ENCODE measurements at regions not wholly inside any gene's neighbourhood (a gene's known extent, or its start where the extent isn't known, plus 50 kb on each side); places are given as distances from the start of the nearest gene placed in this dataset.
"Not testable (repeated sequence)": the region's sequence is repeated elsewhere in the genome, so short reads cannot be mapped to it uniquely, and the experiment has no call there.

DNA sequence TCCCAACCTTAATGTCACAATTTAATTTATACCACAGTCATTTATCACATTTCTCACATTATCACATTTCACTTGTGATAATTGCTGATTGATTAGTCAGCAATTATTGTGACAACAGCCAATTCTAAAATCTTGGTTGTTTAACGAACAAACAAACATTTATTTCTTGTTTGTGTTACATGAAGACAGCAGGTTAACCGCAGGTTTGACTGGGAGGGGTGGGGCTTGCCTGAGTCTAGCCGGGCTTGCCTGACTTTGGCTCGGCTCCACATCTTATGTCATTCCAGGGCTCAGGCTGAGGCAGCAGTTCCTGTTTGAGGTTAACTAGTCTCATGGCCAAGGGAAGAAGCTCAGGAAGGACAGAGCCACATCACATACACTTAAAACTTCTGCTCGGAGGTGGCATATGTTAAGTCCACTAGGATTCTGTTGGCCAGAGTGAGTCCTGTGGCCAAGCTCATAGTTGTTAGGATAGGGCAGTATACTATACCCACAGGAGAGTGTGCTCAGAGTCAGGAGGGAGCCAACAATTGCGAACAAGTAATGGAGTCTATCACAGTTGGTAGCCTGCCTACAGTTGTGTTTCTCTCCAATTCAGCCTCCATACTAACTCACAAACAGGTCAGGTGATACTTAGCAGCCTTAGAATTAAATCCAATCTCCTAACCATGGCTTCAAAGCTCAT, 90.0 kb upstream of the IFNGR1 start:
- no peak for DNase-seq

GRCh38 chr6:137307163-137307854, 88.1 kb upstream of the IFNGR1 start:
- DNase-seq: no peak

DNA sequence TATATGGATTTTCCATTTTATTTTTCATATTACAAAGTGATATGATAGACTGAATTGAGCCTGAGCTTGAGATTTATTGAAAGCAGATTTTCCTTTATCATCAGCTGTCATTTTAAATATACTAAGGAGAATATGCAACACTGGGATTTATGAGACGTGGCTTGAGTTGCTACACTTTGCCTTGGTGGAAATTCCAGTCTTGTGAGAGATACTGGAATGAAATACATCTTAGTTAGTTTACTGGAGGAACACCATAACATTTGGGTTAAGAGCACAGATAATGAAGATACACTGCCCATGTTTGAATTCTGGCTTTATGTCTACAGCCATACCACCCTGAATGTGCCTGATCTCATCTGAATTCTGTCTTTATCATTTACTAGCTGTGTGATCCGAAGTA, 86.5 kb upstream of the IFNGR1 start:
- no peak for DNase-seq

GRCh38 chr6:137304020-137304780, 85.0 kb upstream of the IFNGR1 start:
- no peak for DNase-seq

DNA sequence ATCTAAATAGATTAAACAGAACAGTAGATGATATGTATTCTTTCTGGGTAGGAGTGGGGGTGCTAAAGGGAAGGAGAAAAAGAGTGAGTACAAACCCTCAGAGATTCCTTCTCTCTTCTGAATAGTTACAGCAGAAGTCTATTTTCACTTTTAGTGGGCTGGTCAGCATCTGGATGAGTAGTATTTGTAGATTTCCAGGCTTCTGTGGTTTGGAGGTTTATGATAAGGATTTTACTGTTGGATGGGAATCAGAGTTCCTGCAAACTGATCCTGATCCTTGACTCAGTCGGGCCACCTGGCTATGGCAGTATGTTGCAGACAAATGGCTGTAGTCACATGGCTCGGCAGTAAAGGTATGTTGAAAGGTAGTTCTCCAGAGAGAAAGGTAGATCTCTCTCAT, 84.3 kb upstream of the IFNGR1 start:
- no peak for DNase-seq

GRCh38 chr6:137299681-137300080, 80.5 kb upstream of the IFNGR1 start:
- DNase-seq: no peak

GRCh38 chr6:137297887-137298286, 78.7 kb upstream of the IFNGR1 start:
- DNase-seq: no peak

- not testable (repeated sequence) for DNase-seq
Measured at GRCh38 chr6:137292326-137292725, 73.1 kb upstream of the IFNGR1 start.

DNA sequence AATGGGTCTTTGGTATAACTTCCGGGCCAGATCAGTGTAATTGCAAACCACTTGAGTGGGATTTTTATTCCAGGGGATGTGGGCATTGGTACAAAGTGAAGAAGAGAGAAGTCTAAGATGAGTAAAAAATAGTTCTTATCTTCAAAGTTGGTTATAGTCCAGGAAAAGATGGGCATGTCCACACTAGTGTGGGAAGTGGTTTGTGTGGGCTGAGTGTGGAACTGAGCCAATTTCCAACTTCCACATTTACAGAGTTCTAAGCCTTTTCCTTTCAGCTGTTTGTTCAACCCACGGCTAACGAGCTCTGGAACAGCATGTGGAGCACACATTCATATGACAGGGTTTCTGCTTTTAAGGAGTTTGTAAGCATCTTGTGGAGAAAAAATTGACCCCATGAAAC, 72.3 kb upstream of the IFNGR1 start:
- DNase-seq: no peak

DNA sequence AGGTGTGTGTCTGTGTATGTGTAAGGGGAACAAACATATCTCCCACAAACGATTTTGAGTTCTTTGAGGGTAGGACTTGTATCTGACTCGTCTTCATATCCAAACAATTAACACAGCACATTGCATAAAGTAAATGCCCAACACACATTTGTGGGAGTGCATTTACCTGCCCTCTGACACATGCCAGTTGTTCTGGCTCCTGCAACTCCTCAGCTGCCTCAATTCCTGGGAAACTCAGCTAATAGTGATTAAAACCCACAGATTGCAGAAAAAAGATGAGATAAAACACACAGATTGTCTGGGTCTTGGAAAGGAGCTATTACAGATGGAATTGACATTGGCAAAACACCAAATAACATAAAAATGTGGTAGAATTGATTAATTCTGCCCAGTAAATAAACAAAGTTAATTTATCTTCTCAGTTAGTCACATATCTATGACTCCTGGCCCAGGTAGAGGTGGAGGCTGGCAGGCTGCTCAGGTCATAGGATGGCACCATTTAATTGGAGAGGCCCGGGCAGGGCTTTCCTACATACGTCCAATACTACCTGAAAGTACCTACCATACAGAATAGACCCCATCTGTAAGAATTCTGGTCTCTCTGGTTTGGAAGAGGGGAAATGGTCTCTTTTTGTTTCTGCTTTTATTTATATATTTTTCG, 71.5 kb upstream of the IFNGR1 start:
- DNase-seq: no peak

- no peak for DNase-seq
Measured at GRCh38 chr6:137286916-137287315, 67.7 kb upstream of the IFNGR1 start.

GRCh38 chr6:137286368-137286767, 67.2 kb upstream of the IFNGR1 start:
- no peak for DNase-seq

- DNase-seq: no peak
Measured at GRCh38 chr6:137284811-137285110, 65.6 kb upstream of the IFNGR1 start.

GRCh38 chr6:137283940-137284810, 65.0 kb upstream of the IFNGR1 start:
- no peak for DNase-seq

DNA sequence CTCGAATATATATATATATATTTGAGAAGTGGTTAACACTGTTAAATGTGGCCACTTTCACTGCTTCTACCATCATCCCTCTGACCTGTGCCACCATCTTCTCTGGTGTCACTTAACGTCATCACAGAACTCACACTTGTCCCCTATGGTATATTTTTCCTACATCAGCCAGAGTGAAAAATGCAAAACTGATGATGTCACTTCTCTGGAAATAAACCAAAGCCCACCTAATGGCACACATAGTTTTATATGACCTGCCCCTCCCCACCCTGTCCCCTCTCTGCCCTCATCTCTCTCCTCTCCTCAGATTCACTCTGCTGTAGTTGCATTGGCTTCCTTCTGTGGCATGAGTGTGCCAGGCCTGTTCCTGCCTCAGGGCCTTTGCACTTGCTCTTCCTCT, 63.9 kb upstream of the IFNGR1 start:
- DNase-seq: no peak

GRCh38 chr6:137282254-137282653, 63.1 kb upstream of the IFNGR1 start:
- DNase-seq: no peak

- not testable (repeated sequence) for DNase-seq
Measured at GRCh38 chr6:137279279-137279678, 60.1 kb upstream of the IFNGR1 start.

GRCh38 chr6:137277971-137278637, 58.9 kb upstream of the IFNGR1 start:
- DNase-seq: no peak

- no peak for DNase-seq
Measured at GRCh38 chr6:137272403-137272802, 53.2 kb upstream of the IFNGR1 start.

DNA sequence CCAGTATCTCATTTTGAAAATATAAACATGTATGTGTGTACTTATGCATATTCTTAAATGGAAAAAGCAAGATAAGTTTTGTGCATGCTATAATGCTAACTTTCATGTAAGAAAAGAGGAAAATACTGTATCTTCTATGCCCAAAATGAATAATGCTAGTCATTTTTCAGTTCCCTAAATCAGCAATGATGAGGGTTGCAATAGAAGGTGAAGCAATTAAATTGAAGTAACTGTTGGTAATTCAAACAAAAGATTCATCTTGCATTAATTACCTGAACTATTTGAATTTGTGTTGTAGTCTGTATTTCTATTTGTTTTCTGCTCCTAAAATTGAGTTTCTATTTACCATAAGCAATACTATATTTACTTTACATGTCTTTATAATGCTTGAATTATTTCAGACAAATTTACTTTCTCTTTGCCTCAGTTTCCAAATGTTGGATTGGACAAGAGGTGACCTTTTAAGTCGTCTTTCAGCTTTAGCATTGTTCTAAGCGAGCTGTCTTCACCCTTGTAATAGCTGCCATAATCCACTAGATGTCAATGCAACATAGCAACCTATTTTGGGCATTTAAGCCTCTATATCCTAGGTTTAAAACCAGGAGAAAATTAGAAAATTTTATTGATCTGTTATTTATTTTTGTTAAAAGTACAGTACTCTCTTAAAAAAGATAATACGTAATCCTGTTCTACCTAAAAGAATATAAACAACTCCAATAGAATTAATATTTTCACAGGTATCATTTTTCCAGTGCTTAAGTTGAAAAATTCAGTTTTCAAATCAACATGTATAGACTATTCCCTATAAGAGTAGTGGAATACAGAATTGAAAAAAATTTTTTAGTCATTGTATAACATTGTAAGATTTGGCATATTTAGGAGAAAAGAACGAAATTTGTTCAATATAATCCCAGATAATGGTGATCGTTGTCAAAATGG, 52.3 kb upstream of the IFNGR1 start:
- no peak for DNase-seq
